ENCODE measurements at regions not wholly inside any gene's neighbourhood (a gene's known extent, or its start where the extent isn't known, plus 50 kb on each side); places are given as distances from the start of the nearest gene placed in this dataset.

DNA sequence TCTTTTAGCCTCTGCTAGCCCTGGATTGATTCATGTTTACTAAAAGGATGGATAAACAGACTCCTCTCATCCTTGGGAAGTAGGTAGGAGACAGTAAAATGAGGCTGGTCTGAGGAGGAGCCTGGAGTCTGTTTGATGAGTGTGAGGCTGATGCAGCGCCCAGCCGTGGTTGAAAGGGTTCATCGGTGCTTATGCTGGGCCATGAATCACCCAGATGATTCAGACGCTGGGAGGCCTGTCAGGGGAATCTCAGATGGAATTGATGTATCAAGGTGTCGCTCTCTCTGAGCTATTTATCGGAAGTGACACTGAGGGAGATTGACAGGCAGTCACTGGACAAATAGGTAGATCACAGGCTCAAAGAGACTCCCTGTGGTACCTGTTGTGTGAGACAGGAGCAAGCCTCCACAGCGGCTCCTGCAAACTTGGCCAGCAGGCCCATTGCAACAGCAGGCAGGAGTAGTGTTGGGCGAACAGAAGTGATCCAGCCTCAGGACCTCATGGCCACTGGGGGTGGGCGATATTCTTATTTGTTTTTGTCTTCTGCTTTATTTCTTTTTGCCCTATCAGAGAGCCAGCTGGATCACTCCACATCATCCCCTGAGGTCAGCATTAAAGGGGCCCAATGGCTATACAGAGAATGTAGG, 109.9 kb upstream of the CADM1 start:
- H3K79me2 ChIP-seq (replicated peaks; ENCODE audit: insufficient read depth, low read length), result no peaks in the 10 kb centered on the region
- no peak overlapping the region for H2AFZ ChIP-seq (ENCODE audit: low read depth, low read length)
- H3K36me3 ChIP-seq (ENCODE audit: insufficient read depth, low read length), result no peaks in the 10 kb centered on the region
- H3F3A ChIP-seq (ENCODE audit: insufficient read depth, low read length, poor library complexity, severe bottlenecking), result no peaks in the 10 kb centered on the region
- TF ChIP-seq EZH2 (IDR thresholded peaks at IDR 0.05; ENCODE audit: borderline replicate concordance, insufficient read depth, low read length, poor library complexity, severe bottlenecking) (no peak), TAF1 (IDR thresholded peaks at IDR 0.05; ENCODE audit: low read depth) (no peak), SMC3 (conservative IDR thresholded peaks at IDR 0.05; ENCODE audit: poor library complexity) (no peak), MXI1 (conservative IDR thresholded peaks at IDR 0.05; ENCODE audit: poor library complexity, severe bottlenecking) (no peak), EP300 (conservative IDR thresholded peaks at IDR 0.05; ENCODE audit: poor library complexity, severe bottlenecking) (no peak), POLR2AphosphoS5 (IDR thresholded peaks at IDR 0.05) (no peak), RAD21 (conservative IDR thresholded peaks at IDR 0.05) (no peak)
- TF ChIP-seq, protein P1, sequence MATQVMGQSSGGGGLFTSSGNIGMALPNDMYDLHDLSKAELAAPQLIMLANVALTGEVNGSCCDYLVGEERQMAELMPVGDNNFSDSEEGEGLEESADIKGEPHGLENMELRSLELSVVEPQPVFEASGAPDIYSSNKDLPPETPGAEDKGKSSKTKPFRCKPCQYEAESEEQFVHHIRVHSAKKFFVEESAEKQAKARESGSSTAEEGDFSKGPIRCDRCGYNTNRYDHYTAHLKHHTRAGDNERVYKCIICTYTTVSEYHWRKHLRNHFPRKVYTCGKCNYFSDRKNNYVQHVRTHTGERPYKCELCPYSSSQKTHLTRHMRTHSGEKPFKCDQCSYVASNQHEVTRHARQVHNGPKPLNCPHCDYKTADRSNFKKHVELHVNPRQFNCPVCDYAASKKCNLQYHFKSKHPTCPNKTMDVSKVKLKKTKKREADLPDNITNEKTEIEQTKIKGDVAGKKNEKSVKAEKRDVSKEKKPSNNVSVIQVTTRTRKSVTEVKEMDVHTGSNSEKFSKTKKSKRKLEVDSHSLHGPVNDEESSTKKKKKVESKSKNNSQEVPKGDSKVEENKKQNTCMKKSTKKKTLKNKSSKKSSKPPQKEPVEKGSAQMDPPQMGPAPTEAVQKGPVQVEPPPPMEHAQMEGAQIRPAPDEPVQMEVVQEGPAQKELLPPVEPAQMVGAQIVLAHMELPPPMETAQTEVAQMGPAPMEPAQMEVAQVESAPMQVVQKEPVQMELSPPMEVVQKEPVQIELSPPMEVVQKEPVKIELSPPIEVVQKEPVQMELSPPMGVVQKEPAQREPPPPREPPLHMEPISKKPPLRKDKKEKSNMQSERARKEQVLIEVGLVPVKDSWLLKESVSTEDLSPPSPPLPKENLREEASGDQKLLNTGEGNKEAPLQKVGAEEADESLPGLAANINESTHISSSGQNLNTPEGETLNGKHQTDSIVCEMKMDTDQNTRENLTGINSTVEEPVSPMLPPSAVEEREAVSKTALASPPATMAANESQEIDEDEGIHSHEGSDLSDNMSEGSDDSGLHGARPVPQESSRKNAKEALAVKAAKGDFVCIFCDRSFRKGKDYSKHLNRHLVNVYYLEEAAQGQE (IDR thresholded peaks at IDR 0.05; ENCODE audit: borderline replicate concordance), result no peak
- TF ChIP-seq, protein P2, sequence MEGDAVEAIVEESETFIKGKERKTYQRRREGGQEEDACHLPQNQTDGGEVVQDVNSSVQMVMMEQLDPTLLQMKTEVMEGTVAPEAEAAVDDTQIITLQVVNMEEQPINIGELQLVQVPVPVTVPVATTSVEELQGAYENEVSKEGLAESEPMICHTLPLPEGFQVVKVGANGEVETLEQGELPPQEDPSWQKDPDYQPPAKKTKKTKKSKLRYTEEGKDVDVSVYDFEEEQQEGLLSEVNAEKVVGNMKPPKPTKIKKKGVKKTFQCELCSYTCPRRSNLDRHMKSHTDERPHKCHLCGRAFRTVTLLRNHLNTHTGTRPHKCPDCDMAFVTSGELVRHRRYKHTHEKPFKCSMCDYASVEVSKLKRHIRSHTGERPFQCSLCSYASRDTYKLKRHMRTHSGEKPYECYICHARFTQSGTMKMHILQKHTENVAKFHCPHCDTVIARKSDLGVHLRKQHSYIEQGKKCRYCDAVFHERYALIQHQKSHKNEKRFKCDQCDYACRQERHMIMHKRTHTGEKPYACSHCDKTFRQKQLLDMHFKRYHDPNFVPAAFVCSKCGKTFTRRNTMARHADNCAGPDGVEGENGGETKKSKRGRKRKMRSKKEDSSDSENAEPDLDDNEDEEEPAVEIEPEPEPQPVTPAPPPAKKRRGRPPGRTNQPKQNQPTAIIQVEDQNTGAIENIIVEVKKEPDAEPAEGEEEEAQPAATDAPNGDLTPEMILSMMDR (IDR thresholded peaks at IDR 0.05; ENCODE audit: poor library complexity, severe bottlenecking), result no peak
- no peaks in the 10 kb centered on the region for H4K20me1 ChIP-seq (ENCODE audit: insufficient read depth)
- H3K9me2 ChIP-seq (ENCODE audit: insufficient read depth, low read length), result no peaks in the 10 kb centered on the region
- no peaks in the 10 kb centered on the region for H3K9me3 ChIP-seq (ENCODE audit: low read length)
- H3K4me3 ChIP-seq (ENCODE audit: low read length), result no peak overlapping the region
- no peaks in the 10 kb centered on the region for H3K27me3 ChIP-seq (ENCODE audit: insufficient read depth, low read depth, low read length)
- H3K9ac ChIP-seq (ENCODE audit: low read length), result no peak overlapping the region
- H3K27ac ChIP-seq (ENCODE audit: low read length), result no peak overlapping the region
- H3K4me2 ChIP-seq (ENCODE audit: low read length), result no peak overlapping the region

DNA sequence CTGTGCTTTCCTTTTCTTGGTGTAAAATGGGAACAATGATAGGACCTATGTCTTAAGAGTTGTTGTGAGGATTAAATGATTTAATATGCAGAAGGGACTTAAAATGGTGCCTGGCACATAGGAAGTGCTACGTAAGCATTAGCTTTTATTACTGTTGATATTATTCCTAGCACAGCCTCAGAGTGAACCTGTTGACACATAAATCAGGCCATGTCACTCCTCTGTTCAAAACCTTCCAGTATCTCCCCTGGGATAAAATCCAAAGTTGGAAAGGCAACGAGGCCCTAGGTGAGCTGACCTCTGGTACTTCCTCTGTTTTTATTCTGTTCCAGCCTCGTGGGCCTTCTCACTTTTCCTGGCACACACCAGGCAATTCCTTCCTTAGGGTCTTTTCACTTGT, 108.8 kb upstream of the CADM1 start:
- no peaks in the 10 kb centered on the region for H3K27me3 ChIP-seq (ENCODE audit: insufficient read depth, low read depth, low read length)
- no peak overlapping the region for H2AFZ ChIP-seq (ENCODE audit: low read depth, low read length)
- no peaks in the 10 kb centered on the region for H3K9me2 ChIP-seq (ENCODE audit: insufficient read depth, low read length)
- no peaks in the 10 kb centered on the region for H4K20me1 ChIP-seq (ENCODE audit: insufficient read depth)
- H3K27ac ChIP-seq (ENCODE audit: low read length), result no peak overlapping the region
- no peaks in the 10 kb centered on the region for H3K9me3 ChIP-seq (ENCODE audit: low read length)
- H3K4me3 ChIP-seq (ENCODE audit: low read length), result no peak overlapping the region
- no peak overlapping the region for H3K4me2 ChIP-seq (ENCODE audit: low read length)
- H3K9ac ChIP-seq (ENCODE audit: low read length), result no peak overlapping the region
- no peaks in the 10 kb centered on the region for H3F3A ChIP-seq (ENCODE audit: insufficient read depth, low read length, poor library complexity, severe bottlenecking)
- H3K36me3 ChIP-seq (ENCODE audit: insufficient read depth, low read length), result no peaks in the 10 kb centered on the region
- TF ChIP-seq, protein P2 (IDR thresholded peaks at IDR 0.05; ENCODE audit: poor library complexity, severe bottlenecking), result no peak
- no peak for TF ChIP-seq EP300 (conservative IDR thresholded peaks at IDR 0.05; ENCODE audit: poor library complexity, severe bottlenecking)
- TF ChIP-seq EZH2 (IDR thresholded peaks at IDR 0.05; ENCODE audit: borderline replicate concordance, insufficient read depth, low read length, poor library complexity, severe bottlenecking), result no peak
- TF ChIP-seq, protein P1 (IDR thresholded peaks at IDR 0.05; ENCODE audit: borderline replicate concordance), result no peak
- no peak for TF ChIP-seq MXI1 (conservative IDR thresholded peaks at IDR 0.05; ENCODE audit: poor library complexity, severe bottlenecking)
- no peak for TF ChIP-seq POLR2AphosphoS5 (IDR thresholded peaks at IDR 0.05)
- TF ChIP-seq TAF1 (IDR thresholded peaks at IDR 0.05; ENCODE audit: low read depth), result no peak
- no peak for TF ChIP-seq SMC3 (conservative IDR thresholded peaks at IDR 0.05; ENCODE audit: poor library complexity)
- TF ChIP-seq RAD21 (conservative IDR thresholded peaks at IDR 0.05), result no peak
- H3K79me2 ChIP-seq (replicated peaks; ENCODE audit: insufficient read depth, low read length), result no peaks in the 10 kb centered on the region

Data from neural cell (in vitro differentiated cells).